ENCODE measurements at regions not wholly inside any gene's neighbourhood (a gene's known extent, or its start where the extent isn't known, plus 50 kb on each side); places are given as distances from the start of the nearest gene placed in this dataset.

DNA sequence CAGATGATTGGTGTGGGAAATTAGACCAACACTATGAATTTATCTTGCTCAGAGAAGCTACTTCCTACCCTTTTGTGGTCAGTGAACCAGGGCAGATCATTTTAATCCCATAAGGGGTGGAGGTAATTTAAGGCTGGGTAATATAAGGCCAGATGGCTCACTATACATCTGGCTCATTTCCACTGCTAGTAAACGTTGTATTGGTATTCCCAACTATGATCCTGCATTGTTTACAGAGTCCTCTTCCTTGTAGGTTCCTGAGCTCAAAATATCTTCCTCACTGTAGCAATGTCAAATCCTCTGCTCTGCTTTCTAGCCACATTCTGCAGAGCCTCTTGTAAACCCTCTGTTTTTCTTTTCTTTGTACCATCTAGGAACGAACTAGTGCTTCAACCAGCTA, 93.0 kb upstream of the MGAT4C start:
- no peaks in the 10 kb centered on the region for H3K79me2 ChIP-seq (replicated peaks; ENCODE audit: insufficient read depth, low read length)
- H3K9ac ChIP-seq (ENCODE audit: low read length) = no peak overlapping the region
- H3K9me2 ChIP-seq (ENCODE audit: insufficient read depth, low read length) = no peaks in the 10 kb centered on the region
- no peak for TF ChIP-seq POLR2AphosphoS5 (IDR thresholded peaks at IDR 0.05)
- no peak for TF ChIP-seq MXI1 (conservative IDR thresholded peaks at IDR 0.05; ENCODE audit: poor library complexity, severe bottlenecking)
- no peak for TF ChIP-seq SMC3 (conservative IDR thresholded peaks at IDR 0.05; ENCODE audit: poor library complexity)
- no peak for TF ChIP-seq EP300 (conservative IDR thresholded peaks at IDR 0.05; ENCODE audit: poor library complexity, severe bottlenecking)
- no peak for TF ChIP-seq REST (IDR thresholded peaks at IDR 0.05; ENCODE audit: borderline replicate concordance)
- TF ChIP-seq RAD21 (conservative IDR thresholded peaks at IDR 0.05) = no peak
- H3K4me2 ChIP-seq (ENCODE audit: low read length) = no peak overlapping the region
- no peaks in the 10 kb centered on the region for H3K27me3 ChIP-seq (ENCODE audit: insufficient read depth, low read depth, low read length)
- H4K20me1 ChIP-seq (ENCODE audit: insufficient read depth) = no peaks in the 10 kb centered on the region
- H3F3A ChIP-seq (ENCODE audit: insufficient read depth, low read length, poor library complexity, severe bottlenecking) = no peaks in the 10 kb centered on the region
- no peak overlapping the region for H2AFZ ChIP-seq (ENCODE audit: low read depth, low read length)
- H3K36me3 ChIP-seq (ENCODE audit: insufficient read depth, low read length) = no peaks in the 10 kb centered on the region
- H3K9me3 ChIP-seq (ENCODE audit: low read length) = no peaks in the 10 kb centered on the region
- H3K27ac ChIP-seq (ENCODE audit: low read length) = no peak overlapping the region
- no peak overlapping the region for H3K4me3 ChIP-seq (ENCODE audit: low read length)

- H3K9me3 ChIP-seq (ENCODE audit: low read length) = no peaks in the 10 kb centered on the region
- H3K36me3 ChIP-seq (ENCODE audit: insufficient read depth, low read length) = no peaks in the 10 kb centered on the region
- no peak overlapping the region for H3K9ac ChIP-seq (ENCODE audit: low read length)
- H4K20me1 ChIP-seq (ENCODE audit: insufficient read depth) = no peaks in the 10 kb centered on the region
- H3K27me3 ChIP-seq (ENCODE audit: insufficient read depth, low read depth, low read length) = no peaks in the 10 kb centered on the region
- no peak overlapping the region for H3K4me3 ChIP-seq (ENCODE audit: low read length)
- no peak overlapping the region for H3K27ac ChIP-seq (ENCODE audit: low read length)
- H3K9me2 ChIP-seq (ENCODE audit: insufficient read depth, low read length) = no peaks in the 10 kb centered on the region
- no peaks in the 10 kb centered on the region for H3K79me2 ChIP-seq (replicated peaks; ENCODE audit: insufficient read depth, low read length)
- no peaks in the 10 kb centered on the region for H3F3A ChIP-seq (ENCODE audit: insufficient read depth, low read length, poor library complexity, severe bottlenecking)
- H2AFZ ChIP-seq (ENCODE audit: low read depth, low read length) = no peak overlapping the region
- TF ChIP-seq, protein P1, sequence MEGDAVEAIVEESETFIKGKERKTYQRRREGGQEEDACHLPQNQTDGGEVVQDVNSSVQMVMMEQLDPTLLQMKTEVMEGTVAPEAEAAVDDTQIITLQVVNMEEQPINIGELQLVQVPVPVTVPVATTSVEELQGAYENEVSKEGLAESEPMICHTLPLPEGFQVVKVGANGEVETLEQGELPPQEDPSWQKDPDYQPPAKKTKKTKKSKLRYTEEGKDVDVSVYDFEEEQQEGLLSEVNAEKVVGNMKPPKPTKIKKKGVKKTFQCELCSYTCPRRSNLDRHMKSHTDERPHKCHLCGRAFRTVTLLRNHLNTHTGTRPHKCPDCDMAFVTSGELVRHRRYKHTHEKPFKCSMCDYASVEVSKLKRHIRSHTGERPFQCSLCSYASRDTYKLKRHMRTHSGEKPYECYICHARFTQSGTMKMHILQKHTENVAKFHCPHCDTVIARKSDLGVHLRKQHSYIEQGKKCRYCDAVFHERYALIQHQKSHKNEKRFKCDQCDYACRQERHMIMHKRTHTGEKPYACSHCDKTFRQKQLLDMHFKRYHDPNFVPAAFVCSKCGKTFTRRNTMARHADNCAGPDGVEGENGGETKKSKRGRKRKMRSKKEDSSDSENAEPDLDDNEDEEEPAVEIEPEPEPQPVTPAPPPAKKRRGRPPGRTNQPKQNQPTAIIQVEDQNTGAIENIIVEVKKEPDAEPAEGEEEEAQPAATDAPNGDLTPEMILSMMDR (IDR thresholded peaks at IDR 0.05; ENCODE audit: poor library complexity, severe bottlenecking) = no peak
- TF ChIP-seq POLR2AphosphoS5 (IDR thresholded peaks at IDR 0.05) = no peak
- no peak for TF ChIP-seq EP300 (conservative IDR thresholded peaks at IDR 0.05; ENCODE audit: poor library complexity, severe bottlenecking)
- TF ChIP-seq MXI1 (conservative IDR thresholded peaks at IDR 0.05; ENCODE audit: poor library complexity, severe bottlenecking) = no peak
- TF ChIP-seq TAF1 (IDR thresholded peaks at IDR 0.05; ENCODE audit: low read depth) = no peak
- no peak for TF ChIP-seq SMC3 (conservative IDR thresholded peaks at IDR 0.05; ENCODE audit: poor library complexity)
- no peak for TF ChIP-seq EZH2 (IDR thresholded peaks at IDR 0.05; ENCODE audit: borderline replicate concordance, insufficient read depth, low read length, poor library complexity, severe bottlenecking)
- no peak for TF ChIP-seq RAD21 (conservative IDR thresholded peaks at IDR 0.05)
- TF ChIP-seq REST (IDR thresholded peaks at IDR 0.05; ENCODE audit: borderline replicate concordance) = no peak
- H3K4me2 ChIP-seq (ENCODE audit: low read length) = no peak overlapping the region
Observed at GRCh38 chr12:86333955-86334522, 77.8 kb upstream of the MGAT4C start.

Data from neural cell (in vitro differentiated cells).